H9 (cell line): ENCODE measurements at regions not wholly inside any gene's neighbourhood (a gene's known extent, or its start where the extent isn't known, plus 50 kb on each side); places are given as distances from the start of the nearest gene placed in this dataset.

Source experiments
- DNase-seq: peaks from one replicate; pipeline ENCODE4 v3.0.0-alpha.2; 2017
- H2AFZ ChIP-seq: one replicate; pipeline ENCODE4 v1.6.1; 2013; ENCODE audit warnings: mild to moderate bottlenecking, low read length, control low read depth, moderate library complexity
- H2AK5ac ChIP-seq: 2 replicates; pipeline ENCODE4 v1.6.1; 2013; ENCODE audit warnings: low read length, control low read depth, mixed read lengths; ENCODE audit not compliant: insufficient read length
- H2BK120ac ChIP-seq: one replicate; pipeline ENCODE4 v1.6.1; 2013; ENCODE audit warnings: low read depth, mild to moderate bottlenecking, low read length, control low read depth, inconsistent platforms; ENCODE audit not compliant: poor library complexity, severe bottlenecking
- H2BK12ac ChIP-seq: 2 replicates; pipeline ENCODE4 v1.6.1; 2013; ENCODE audit warnings: low read length, control low read depth, mixed read lengths, low read depth; ENCODE audit not compliant: insufficient read length
- H2BK15ac ChIP-seq: 2 replicates; pipeline ENCODE4 v1.6.1; 2013; ENCODE audit warnings: low read depth, low read length, control low read depth
- H2BK20ac ChIP-seq: one replicate; pipeline ENCODE4 v1.6.1; 2013; ENCODE audit warnings: low read depth, mild to moderate bottlenecking, low read length, control low read depth, inconsistent platforms; ENCODE audit not compliant: poor library complexity, severe bottlenecking
- H2BK5ac ChIP-seq: 2 replicates; pipeline ENCODE4 v1.6.1; 2013; ENCODE audit warnings: low read length, control low read depth, mixed read lengths; ENCODE audit not compliant: insufficient read length
- H3K14ac ChIP-seq: 2 replicates; pipeline ENCODE4 v1.6.1; 2013; ENCODE audit warnings: low read length, control low read depth; ENCODE audit not compliant: insufficient read depth
- H3K18ac ChIP-seq: 2 replicates; pipeline ENCODE4 v1.6.1; 2013; ENCODE audit warnings: low read depth, mild to moderate bottlenecking, mixed read lengths, low read length, control low read depth; ENCODE audit not compliant: insufficient read length
- H3K23ac ChIP-seq: 2 replicates; pipeline ENCODE4 v1.6.1; 2013; ENCODE audit warnings: low read length, control low read depth, mixed read lengths, low read depth; ENCODE audit not compliant: insufficient read length
- H3K23me2 ChIP-seq: 2 replicates; pipeline ENCODE4 v1.6.1; 2013; ENCODE audit warnings: low read depth, mild to moderate bottlenecking, mixed read lengths, low read length, control low read depth; ENCODE audit not compliant: insufficient read length, poor library complexity, severe bottlenecking
- H3K27ac ChIP-seq: 2 replicates; pipeline ENCODE4 v1.5.1; 2013; ENCODE audit warnings: low read length, control low read depth, mixed read lengths, low read depth; ENCODE audit not compliant: insufficient read length
- H3K27me3 ChIP-seq: 2 replicates; pipeline ENCODE4 v1.6.1; 2013; ENCODE audit warnings: low read length, control low read depth, inconsistent platforms; ENCODE audit not compliant: insufficient read depth
- H3K4ac ChIP-seq: 2 replicates; pipeline ENCODE4 v1.6.1; 2013; ENCODE audit warnings: low read depth, mild to moderate bottlenecking, control low read depth, inconsistent platforms, low read length, moderate library complexity
- H3K4me1 ChIP-seq: 2 replicates; pipeline ENCODE4 v1.6.1; 2013; ENCODE audit warnings: low read length, control low read depth, inconsistent platforms; ENCODE audit not compliant: insufficient read depth
- H3K4me2 ChIP-seq: 2 replicates; pipeline ENCODE4 v1.6.1; 2013; ENCODE audit warnings: low read length, control low read depth, mixed read lengths; ENCODE audit not compliant: insufficient read length, insufficient read depth
- H3K56ac ChIP-seq: 2 replicates; pipeline ENCODE4 v1.6.1; 2013; ENCODE audit warnings: low read depth, mild to moderate bottlenecking, mixed read lengths, low read length, control low read depth; ENCODE audit not compliant: insufficient read length
- H3K79me1 ChIP-seq: 2 replicates; pipeline ENCODE4 v1.6.1; 2013; ENCODE audit warnings: low read depth, mild to moderate bottlenecking, moderate library complexity, low read length, control low read depth, inconsistent platforms; ENCODE audit not compliant: insufficient read depth, poor library complexity, severe bottlenecking
- H3K79me2 ChIP-seq: 2 replicates; pipeline ENCODE4 v1.6.1; 2013; ENCODE audit warnings: low read length, control low read depth, inconsistent platforms; ENCODE audit not compliant: insufficient read depth
- H3K9ac ChIP-seq: 2 replicates; pipeline ENCODE4 v1.6.1; 2013; ENCODE audit warnings: low read length, control low read depth, mixed read lengths; ENCODE audit not compliant: insufficient read length; ENCODE audit errors: extremely low read depth
- H3K9me3 ChIP-seq: one replicate; pipeline ENCODE4 v1.6.1; 2013; ENCODE audit warnings: low read depth, low read length, inconsistent platforms; ENCODE audit not compliant: control insufficient read depth
- H3T11ph ChIP-seq: one replicate; pipeline ENCODE4 v1.6.1; 2013; ENCODE audit warnings: mild to moderate bottlenecking, low read length, control low read depth, inconsistent platforms
- H4K20me1 ChIP-seq: one replicate; pipeline ENCODE4 v1.6.1; 2013; ENCODE audit not compliant: control insufficient read depth, insufficient read length, insufficient read depth
- H4K5ac ChIP-seq: 2 replicates; pipeline ENCODE4 v1.6.1; 2013; ENCODE audit warnings: low read depth, mild to moderate bottlenecking, mixed read lengths, low read length, control low read depth; ENCODE audit not compliant: insufficient read length
- H4K8ac ChIP-seq: replicated peaks from 2 replicates; pipeline ENCODE4 v1.6.1; 2013; ENCODE audit warnings: low read length, control low read depth, mixed read lengths, low read depth; ENCODE audit not compliant: insufficient read length
- H4K91ac ChIP-seq: 2 replicates; pipeline ENCODE4 v1.6.1; 2013; ENCODE audit warnings: low read depth, mild to moderate bottlenecking, moderate library complexity, mixed read lengths, low read length, control low read depth; ENCODE audit not compliant: insufficient read length
- H3K27ac Mint-ChIP-seq, 3 experiments: 2 replicates in 2 of 3; 3 replicates in 1 of 3; pipeline ENCODE4 v1.8.0; 2020 to 2021; ENCODE audit warnings: mixed read lengths in 3 of 3, mild to moderate bottlenecking in 1 of 3, moderate library complexity in 1 of 3
- H3K27me3 Mint-ChIP-seq: 2 replicates; pipeline ENCODE4 v1.8.0; 2021; ENCODE audit warnings: low read depth, mild to moderate bottlenecking, moderate library complexity, mixed read lengths
- H3K36me3 Mint-ChIP-seq, 3 experiments: 2 replicates in 2 of 3; 3 replicates in 1 of 3; pipeline ENCODE4 v1.8.0; 2020 to 2021; ENCODE audit warnings: low read depth in 3 of 3, mixed read lengths in 3 of 3; ENCODE audit not compliant: insufficient read depth in 1 of 3
- H3K4me1 Mint-ChIP-seq, 2 experiments: 2 replicates each; pipeline ENCODE4 v1.8.0; 2020; ENCODE audit warnings: mixed read lengths in 2 of 2
- H3K4me3 Mint-ChIP-seq, 2 experiments: 2 replicates in 1 of 2; 3 replicates in 1 of 2; pipeline ENCODE4 v1.8.0; 2020 to 2021; ENCODE audit warnings: mild to moderate bottlenecking in 2 of 2, mixed read lengths in 2 of 2, moderate library complexity in 1 of 2
- H3K9me3 Mint-ChIP-seq, 2 experiments: 2 replicates in 1 of 2; 3 replicates in 1 of 2; pipeline ENCODE4 v1.8.0; 2020; ENCODE audit warnings: mild to moderate bottlenecking in 2 of 2, mixed read lengths in 2 of 2, moderate library complexity in 1 of 2
- WGBS: extraction: QIAGEN DNeasy Blood & Tissue Kit; methylation state at CpG from one replicate; pipeline ENCODE4 v1.1.7; 2013; ENCODE audit warnings: missing lambda C conversion rate, low lambda C conversion rate, mixed read lengths; ENCODE audit not compliant: insufficient read length; ENCODE audit errors: extremely low coverage; 5-methylcytosine and 5-hydroxymethylcytosine counted together
- TF ChIP-seq, protein P1 (sequence below): fragments of 200-600 bp; sonication (generic); conservative IDR thresholded peaks from 3 replicates; pipeline ENCODE4 v1.8.0; 2021; ENCODE audit warnings: antibody characterized with exemption, mild to moderate bottlenecking

DNA sequence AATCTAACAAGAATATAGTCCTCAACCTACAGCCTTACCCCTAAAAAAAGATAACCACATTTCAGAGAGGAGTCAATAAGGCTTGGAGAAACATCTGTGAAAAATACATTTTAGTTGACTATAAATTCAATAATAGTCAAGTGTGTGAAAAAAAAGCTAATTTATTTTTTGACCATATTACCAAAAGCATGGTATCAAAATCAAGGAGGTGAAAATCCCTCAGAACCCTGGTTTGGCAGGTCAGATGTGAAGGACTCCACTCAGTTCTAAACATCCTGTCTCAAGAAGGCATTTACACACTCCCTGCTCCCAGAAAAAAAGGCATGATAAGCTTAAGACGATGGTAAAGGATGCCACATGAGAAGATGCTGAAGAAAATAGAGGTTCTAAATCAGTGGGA lies 745.1 kb upstream of the TENM3 start:
- TF ChIP-seq, protein P1, sequence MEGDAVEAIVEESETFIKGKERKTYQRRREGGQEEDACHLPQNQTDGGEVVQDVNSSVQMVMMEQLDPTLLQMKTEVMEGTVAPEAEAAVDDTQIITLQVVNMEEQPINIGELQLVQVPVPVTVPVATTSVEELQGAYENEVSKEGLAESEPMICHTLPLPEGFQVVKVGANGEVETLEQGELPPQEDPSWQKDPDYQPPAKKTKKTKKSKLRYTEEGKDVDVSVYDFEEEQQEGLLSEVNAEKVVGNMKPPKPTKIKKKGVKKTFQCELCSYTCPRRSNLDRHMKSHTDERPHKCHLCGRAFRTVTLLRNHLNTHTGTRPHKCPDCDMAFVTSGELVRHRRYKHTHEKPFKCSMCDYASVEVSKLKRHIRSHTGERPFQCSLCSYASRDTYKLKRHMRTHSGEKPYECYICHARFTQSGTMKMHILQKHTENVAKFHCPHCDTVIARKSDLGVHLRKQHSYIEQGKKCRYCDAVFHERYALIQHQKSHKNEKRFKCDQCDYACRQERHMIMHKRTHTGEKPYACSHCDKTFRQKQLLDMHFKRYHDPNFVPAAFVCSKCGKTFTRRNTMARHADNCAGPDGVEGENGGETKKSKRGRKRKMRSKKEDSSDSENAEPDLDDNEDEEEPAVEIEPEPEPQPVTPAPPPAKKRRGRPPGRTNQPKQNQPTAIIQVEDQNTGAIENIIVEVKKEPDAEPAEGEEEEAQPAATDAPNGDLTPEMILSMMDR: no peak
- no peaks in the 10 kb centered on the region; the same call in 1 of the 2 replicates for H3K4me1 ChIP-seq
- Mint-ChIP-seq H3K27me3 (no peaks in the 10 kb centered on the region; the same call in 1 of the 2 replicates), H3K9me3 (no peaks in the 10 kb centered on the region), H3K27ac (no peak overlapping the region), H3K36me3 (no peaks in the 10 kb centered on the region), H3K4me3 (no peak overlapping the region), H3K4me1 (peaks cover 7 to 9% of the 10 kb centered on the region in 2 experiments; a peak in 3 of 4 replicates)
- no peak overlapping the region for H4K5ac ChIP-seq
- no peak overlapping the region for H4K91ac ChIP-seq
- H2AK5ac ChIP-seq: no peak overlapping the region
- no peak overlapping the region for H3K23ac ChIP-seq
- H2AFZ ChIP-seq: no peak overlapping the region
- no CpG with 5 or more reads among the region's 1 CpG for WGBS
- no peak overlapping the region for H3K18ac ChIP-seq
- H3K9me3 ChIP-seq: no peaks in the 10 kb centered on the region
- no peak overlapping the region for H3K56ac ChIP-seq
- no peak overlapping the region for H3K9ac ChIP-seq
- H3K27ac ChIP-seq: no peak overlapping the region
- H3K79me1 ChIP-seq: no peaks in the 10 kb centered on the region
- H2BK5ac ChIP-seq: no peak overlapping the region
- H2BK20ac ChIP-seq: no peak overlapping the region
- H2BK120ac ChIP-seq: no peak overlapping the region
- no peaks in the 10 kb centered on the region for H4K20me1 ChIP-seq
- H2BK15ac ChIP-seq: no peak overlapping the region
- H3K4me2 ChIP-seq: no peak overlapping the region
- H3K23me2 ChIP-seq: no peaks in the 10 kb centered on the region
- H4K8ac ChIP-seq: no peak overlapping the region
- no peak overlapping the region for H3T11ph ChIP-seq
- H3K14ac ChIP-seq: no peak overlapping the region
- H3K79me2 ChIP-seq: no peaks in the 10 kb centered on the region
- no peaks in the 10 kb centered on the region for H3K27me3 ChIP-seq
- no peak for DNase-seq
- no peak overlapping the region for H2BK12ac ChIP-seq
- no peak overlapping the region for H3K4ac ChIP-seq
